CD14-positive monocyte (primary cell): ENCODE measurements at regions not wholly inside any gene's neighbourhood (a gene's known extent, or its start where the extent isn't known, plus 50 kb on each side); places are given as distances from the start of the nearest gene placed in this dataset.

Experiments used
- DNase-seq, 3 donors: peaks; one replicate each; pipeline ENCODE4 v3.0.0-alpha.2; 2011 to 2022
- H2AFZ ChIP-seq: 2 replicates; pipeline ENCODE4 v1.6.0; 2012; ENCODE audit warnings: mild to moderate bottlenecking, low read depth, low read length, inconsistent platforms; ENCODE audit not compliant: insufficient read depth, poor library complexity, severe bottlenecking
- H3K27ac ChIP-seq, 2 donors: 1 replicate in 1 of 2; 2 replicates in 1 of 2; pipeline ENCODE4 v1.5.1; 2012 to 2013; ENCODE audit warnings: low read length in 2 of 2, control low read depth in 1 of 2, inconsistent platforms in 1 of 2, low read depth in 1 of 2, mild to moderate bottlenecking in 1 of 2
- H3K27me3 ChIP-seq, 2 donors: one replicate each; pipeline versions ENCODE4 v1.6.0 to v1.6.1; 2011 to 2013; ENCODE audit warnings: low read length in 2 of 2; ENCODE audit not compliant: control insufficient read depth in 2 of 2, insufficient read depth in 2 of 2
- H3K36me3 ChIP-seq, 2 donors: replicated peaks in 1 of 2; 1 replicate in 1 of 2; 2 replicates in 1 of 2; pipeline versions ENCODE4 v1.5.1 to v1.6.1; 2012 to 2013; ENCODE audit warnings: low read length in 2 of 2, control low read depth in 1 of 2, inconsistent platforms in 1 of 2, mild to moderate bottlenecking in 1 of 2; ENCODE audit not compliant: insufficient read depth in 2 of 2, control insufficient read depth in 1 of 2
- H3K4me1 ChIP-seq, 2 donors: 1 replicate in 1 of 2; 2 replicates in 1 of 2; pipeline versions ENCODE4 v1.5.1 to v1.6.1; 2012 to 2013; ENCODE audit warnings: low read length in 2 of 2, control low read depth in 1 of 2, inconsistent platforms in 1 of 2, mild to moderate bottlenecking in 1 of 2, moderate library complexity in 1 of 2; ENCODE audit not compliant: insufficient read depth in 2 of 2, control insufficient read depth in 1 of 2
- H3K4me2 ChIP-seq: replicated peaks from 2 replicates; pipeline ENCODE3; 2012; ENCODE audit warnings: low read length, moderate library complexity, mild to moderate bottlenecking; ENCODE audit not compliant: poor library complexity, severe bottlenecking; ENCODE audit errors: extremely low read depth
- H3K4me3 ChIP-seq, 3 experiments: fragments of 200-600 bp in 1 of 3; sonication (generic) in 1 of 3; replicated peaks in 1 of 3; 1 replicate in 2 of 3; 2 replicates in 1 of 3; pipeline ENCODE4 v1.5.1; 2011 to 2013; ENCODE audit warnings: low read length in 3 of 3, mild to moderate bottlenecking in 3 of 3, control low read depth in 2 of 3, low read depth in 2 of 3, inconsistent platforms in 1 of 3, moderate library complexity in 1 of 3
- H3K79me2 ChIP-seq: 2 replicates; pipeline ENCODE4 v1.6.0; 2012; ENCODE audit warnings: mild to moderate bottlenecking, control low read depth, inconsistent platforms, low read length, moderate library complexity; ENCODE audit not compliant: insufficient read depth
- H3K9ac ChIP-seq: 2 replicates; pipeline ENCODE4 v1.6.0; 2017; ENCODE audit warnings: low read length, mild to moderate bottlenecking; ENCODE audit not compliant: insufficient read depth, poor library complexity, severe bottlenecking
- H3K9me3 ChIP-seq, 2 donors: replicated peaks in 1 of 2; 1 replicate in 1 of 2; 2 replicates in 1 of 2; pipeline versions ENCODE4 v1.5.1 to v1.6.1; 2012 to 2013; ENCODE audit warnings: low read length in 2 of 2, control low read depth in 1 of 2; ENCODE audit not compliant: control insufficient read depth in 1 of 2, insufficient read depth in 1 of 2
- H4K20me1 ChIP-seq: 2 replicates; pipeline ENCODE4 v1.6.0; 2012; ENCODE audit warnings: mild to moderate bottlenecking, low read length, control low read depth, moderate library complexity; ENCODE audit not compliant: insufficient read depth
- H3K27ac Mint-ChIP-seq, 7 donors: one replicate each; pipeline ENCODE4 v1.8.0; 2020; ENCODE audit warnings: mild to moderate bottlenecking in 7 of 7, mixed read lengths in 7 of 7, moderate library complexity in 6 of 7, inconsistent platforms in 2 of 7
- H3K27me3 Mint-ChIP-seq, 3 donors: one replicate each; pipeline ENCODE4 v1.8.0; 2021 to 2022; ENCODE audit warnings: low read depth in 3 of 3, mild to moderate bottlenecking in 3 of 3, mixed read lengths in 3 of 3, moderate library complexity in 3 of 3, inconsistent platforms in 1 of 3
- H3K36me3 Mint-ChIP-seq, 2 donors: one replicate each; pipeline ENCODE4 v1.8.0; 2020; ENCODE audit warnings: mixed read lengths in 2 of 2, inconsistent platforms in 1 of 2, mild to moderate bottlenecking in 1 of 2
- H3K4me1 Mint-ChIP-seq: one replicate; pipeline ENCODE4 v1.8.0; 2020; ENCODE audit warnings: mild to moderate bottlenecking, mixed read lengths
- H3K4me3 Mint-ChIP-seq, 2 donors: one replicate each; pipeline ENCODE4 v1.8.0; 2020; ENCODE audit warnings: mild to moderate bottlenecking in 2 of 2, mixed read lengths in 2 of 2, moderate library complexity in 1 of 2
- H3K9me3 Mint-ChIP-seq, 7 donors: one replicate each; pipeline ENCODE4 v1.8.0; 2020 to 2022; ENCODE audit warnings: mixed read lengths in 7 of 7, mild to moderate bottlenecking in 6 of 7, moderate library complexity in 6 of 7, inconsistent platforms in 2 of 7
- CTCF ChIP-seq: fragments of 200-600 bp; IDR thresholded peaks from one replicate; pipeline ENCODE4 v1.8.0; 2022; ENCODE audit warnings: antibody characterized with exemption, mild to moderate bottlenecking
- WGBS: methylation state at CpG from one replicate; pipeline ENCODE4 v1.1.5; 2013; ENCODE audit warnings: missing lambda C conversion rate; ENCODE audit not compliant: insufficient coverage; 5-methylcytosine and 5-hydroxymethylcytosine counted together
- intact Hi-C, 2 donors: fragments of 100-400 bp; cut with micrococcal nuclease; formaldehyde crosslinking; loops; one replicate each; pipeline versions ENCODE4 v1.15.0 to v1.15.1; 2023

GRCh38 chr7:91812388-91812787, 68.1 kb downstream of the MTERF1 start:
- Histone ChIP-seq H3K79me2 (no peaks in the 10 kb centered on the region), H4K20me1 (no peaks in the 10 kb centered on the region), H3K27ac (no peak overlapping the region), H3K9ac (no peak overlapping the region), H3K4me1 (peaks cover 4 to 5% of the 10 kb centered on the region in 2 donors), H3K36me3 (no peaks in the 10 kb centered on the region), H2AFZ (no peak overlapping the region), H3K9me3 (no peaks in the 10 kb centered on the region), H3K27me3 (no peaks in the 10 kb centered on the region), H3K4me2 (no peak overlapping the region), H3K4me3 (no peak overlapping the region)
- intact Hi-C loops: no loop called here
- Mint-ChIP-seq H3K27ac (no peak overlapping the region), H3K36me3 (no peaks in the 10 kb centered on the region), H3K27me3 (peaks cover 0 to 1% (median 0%) of the 10 kb centered on the region in 3 donors), H3K4me1 (no peaks in the 10 kb centered on the region), H3K4me3 (no peak overlapping the region), H3K9me3 (peaks cover 0 to 3% (median 1%) of the 10 kb centered on the region in 7 donors)
- no peak for TF ChIP-seq CTCF
- 29% methylated on average over 3 of the region's 3 CpGs for WGBS
- no peak for DNase-seq

GRCh38 chr7:91814189-91814588, 66.3 kb downstream of the MTERF1 start:
- Histone ChIP-seq H3K9ac (no peak overlapping the region), H3K4me2 (no peak overlapping the region), H3K4me1 (peaks cover 4 to 5% of the 10 kb centered on the region in 2 donors), H2AFZ (no peak overlapping the region), H3K36me3 (no peaks in the 10 kb centered on the region), H3K79me2 (no peaks in the 10 kb centered on the region), H3K27ac (no peak overlapping the region), H3K4me3 (no peak overlapping the region), H4K20me1 (no peaks in the 10 kb centered on the region), H3K9me3 (no peaks in the 10 kb centered on the region), H3K27me3 (no peaks in the 10 kb centered on the region)
- intact Hi-C loops: no loop called here
- Mint-ChIP-seq H3K4me3 (no peak overlapping the region), H3K27ac (no peak overlapping the region), H3K4me1 (no peaks in the 10 kb centered on the region), H3K36me3 (no peaks in the 10 kb centered on the region), H3K9me3 (peaks cover 0 to 2% (median 0%) of the 10 kb centered on the region in 7 donors), H3K27me3 (peaks cover 0 to 1% (median 0%) of the 10 kb centered on the region in 3 donors)
- no CpG with 5 or more reads among the region's 1 CpG for WGBS
- TF ChIP-seq CTCF: no peak
- DNase-seq: no peak
